ENCODE measurements at regions not wholly inside any gene's neighbourhood (a gene's known extent, or its start where the extent isn't known, plus 50 kb on each side); places are given as distances from the start of the nearest gene placed in this dataset.
A peak's percentile ranks its signal among the peaks of the same experiment; 100 is the strongest.
"Not testable (repeated sequence)": the region's sequence is repeated elsewhere in the genome, so short reads cannot be mapped to it uniquely, and the experiment has no call there.

GRCh38 chr17:68097161-68097805 lies 61.7 kb downstream of the KPNA2 start:
- DNase-seq (ENCODE audit: low read depth): no peak
- in situ Hi-C loops (cut with HindIII; ENCODE audit: low sequenced_read_pairs): no loop called here
- no peak overlapping the region for H3K4me3 ChIP-seq (ENCODE audit: low read depth, low read length)
- TF ChIP-seq CTCF (IDR thresholded peaks at IDR 0.05; ENCODE audit: low read depth, low read length, missing control alignments): no peak

GRCh38 chr17:68099341-68099753 lies 63.8 kb downstream of the KPNA2 start:
- in situ Hi-C loops (cut with HindIII; ENCODE audit: low sequenced_read_pairs); H3K4me3 ChIP-seq (ENCODE audit: low read depth, low read length); DNase-seq (ENCODE audit: low read depth): not testable (repeated sequence)

- H3K4me3 ChIP-seq (ENCODE audit: low read depth, low read length): no peak overlapping the region
- DNase-seq (ENCODE audit: low read depth): no peak
- in situ Hi-C loops (cut with HindIII; ENCODE audit: low sequenced_read_pairs): no loop called here
- no peak for TF ChIP-seq CTCF (IDR thresholded peaks at IDR 0.05; ENCODE audit: low read depth, low read length, missing control alignments)
Observed at GRCh38 chr17:68100000-68100641, 64.6 kb downstream of the KPNA2 start.

GRCh38 chr17:68101075-68101986 lies 65.8 kb downstream of the KPNA2 start:
- peak; percentile 66 for DNase-seq (ENCODE audit: low read depth)
- peak overlapping the region; percentile 74 for H3K4me3 ChIP-seq (ENCODE audit: low read depth, low read length)
- in situ Hi-C loops (cut with HindIII; ENCODE audit: low sequenced_read_pairs): no loop called here
- no peak for TF ChIP-seq CTCF (IDR thresholded peaks at IDR 0.05; ENCODE audit: low read depth, low read length, missing control alignments)

GRCh38 chr17:68101987-68102314 lies 66.4 kb downstream of the KPNA2 start:
- peak overlapping the region; percentile 74 for H3K4me3 ChIP-seq (ENCODE audit: low read depth, low read length)
- TF ChIP-seq CTCF (IDR thresholded peaks at IDR 0.05; ENCODE audit: low read depth, low read length, missing control alignments): no peak
- in situ Hi-C loops (cut with HindIII; ENCODE audit: low sequenced_read_pairs): no loop called here
- no peak for DNase-seq (ENCODE audit: low read depth)

GRCh38 chr17:68102318-68102758 lies 66.8 kb downstream of the KPNA2 start:
- peak overlapping the region; percentile 74 for H3K4me3 ChIP-seq (ENCODE audit: low read depth, low read length)
- in situ Hi-C loops (cut with HindIII; ENCODE audit: low sequenced_read_pairs): no loop called here
- no peak for DNase-seq (ENCODE audit: low read depth)

More at GRCh38 chr17:68102318-68102758, 66.8 kb downstream of the KPNA2 start:
- TF ChIP-seq CTCF (IDR thresholded peaks at IDR 0.05; ENCODE audit: low read depth, low read length, missing control alignments): no peak

Measured in astrocyte of the cerebellum (primary cell).